H1 (cell line): ENCODE measurements at regions not wholly inside any gene's neighbourhood (a gene's known extent, or its start where the extent isn't known, plus 50 kb on each side); places are given as distances from the start of the nearest gene placed in this dataset.

Source experiments
- CTCF ChIA-PET: fragments of 300-600 bp; sonication (Branson Sonifier 250); formaldehyde crosslinking; loops from one replicate; lab custom pipeline; 2021; ENCODE audit not compliant: partially characterized antibody; lab: Charles Lee
- POLR2A ChIA-PET: fragments of 300-600 bp; sonication (Branson Sonifier 250); formaldehyde crosslinking; loops from one replicate; lab custom pipeline; 2021; ENCODE audit warnings: inconsistent platforms; ENCODE audit not compliant: partially characterized antibody; lab: Charles Lee
- DNase-seq, 2 experiments: peaks; one replicate each; pipeline versions ENCODE4 v3.0.0 to v3.0.0-alpha.2; 2010 to 2022; ENCODE audit warnings: low spot score in 2 of 2, low read depth in 1 of 2, mixed read lengths in 1 of 2
- FAIRE-seq: peaks from 2 replicates; lab custom pipeline; 2011; peaks lifted over from hg19 to GRCh38; lab: Jason Lieb, UNC
- H2AFZ ChIP-seq: 2 replicates; pipeline ENCODE4 v1.8.1; 2012; ENCODE audit warnings: low read length, inconsistent platforms
- H2AK5ac ChIP-seq: 2 replicates; pipeline ENCODE4 v1.6.1; 2013; ENCODE audit warnings: low read depth, low read length
- H2BK120ac ChIP-seq: replicated peaks from 2 replicates; pipeline ENCODE3; 2013; ENCODE audit warnings: low read depth, low read length, inconsistent platforms
- H2BK12ac ChIP-seq: 2 replicates; pipeline ENCODE4 v1.6.1; 2013; ENCODE audit warnings: low read depth, low read length
- H2BK15ac ChIP-seq: 2 replicates; pipeline ENCODE4 v1.6.1; 2013; ENCODE audit warnings: low read length
- H2BK20ac ChIP-seq: 2 replicates; pipeline ENCODE4 v1.6.1; 2013; ENCODE audit warnings: low read length
- H2BK5ac ChIP-seq: 2 replicates; pipeline ENCODE4 v1.6.1; 2013; ENCODE audit warnings: low read depth, low read length
- H3K14ac ChIP-seq: 2 replicates; pipeline ENCODE4 v1.6.1; 2013; ENCODE audit warnings: inconsistent platforms; ENCODE audit not compliant: insufficient read length
- H3K18ac ChIP-seq: 2 replicates; pipeline ENCODE4 v1.6.1; 2013; ENCODE audit warnings: low read length; ENCODE audit errors: extremely low read depth
- H3K23ac ChIP-seq: 2 replicates; pipeline ENCODE4 v1.6.1; 2013; ENCODE audit warnings: inconsistent platforms; ENCODE audit not compliant: insufficient read length
- H3K23me2 ChIP-seq: 2 replicates; pipeline ENCODE4 v1.6.1; 2013; ENCODE audit warnings: low read depth, low read length
- H3K27ac ChIP-seq: 2 replicates; pipeline ENCODE4 v1.6.1; 2011; ENCODE audit warnings: low read depth, low read length, inconsistent platforms
- H3K27me3 ChIP-seq, 4 experiments: replicated peaks in 1 of 4; 1 replicate in 1 of 4; 2 replicates in 3 of 4; pipeline versions ENCODE4 v1.6.1 to v1.8.1; 2011 to 2013; ENCODE audit warnings: low read length in 3 of 4, mild to moderate bottlenecking in 3 of 4, inconsistent platforms in 2 of 4, mixed read lengths in 2 of 4, moderate library complexity in 1 of 4; ENCODE audit not compliant: control insufficient read depth in 3 of 4, insufficient read depth in 3 of 4; ENCODE audit errors: extremely low read depth in 1 of 4
- H3K36me3 ChIP-seq, 4 experiments: 2 replicates each; pipeline versions ENCODE4 v1.6.1 to v1.8.1; 2011 to 2013; ENCODE audit warnings: mild to moderate bottlenecking in 4 of 4, low read length in 3 of 4, moderate library complexity in 2 of 4, control low read depth in 1 of 4, inconsistent platforms in 1 of 4; ENCODE audit not compliant: insufficient read depth in 4 of 4, control insufficient read depth in 2 of 4
- H3K4ac ChIP-seq: replicated peaks from 2 replicates; pipeline ENCODE3; 2013; ENCODE audit warnings: low read length, low read depth, mixed read lengths, inconsistent platforms; ENCODE audit not compliant: insufficient read length
- H3K4me1 ChIP-seq, 4 experiments: replicated peaks in 1 of 4; 1 replicate in 1 of 4; 2 replicates in 3 of 4; pipeline versions ENCODE4 v1.6.1 to v1.8.1; 2011 to 2013; ENCODE audit warnings: low read length in 3 of 4, inconsistent platforms in 2 of 4, mixed read lengths in 1 of 4; ENCODE audit not compliant: insufficient read depth in 4 of 4, control insufficient read depth in 3 of 4
- H3K4me2 ChIP-seq, 2 experiments: 2 replicates each; pipeline versions ENCODE4 v1.6.1 to v1.8.1; 2011 to 2013; ENCODE audit warnings: low read depth in 2 of 2, low read length in 2 of 2, control low read depth in 1 of 2, inconsistent platforms in 1 of 2, mild to moderate bottlenecking in 1 of 2; ENCODE audit not compliant: insufficient read depth in 1 of 2
- H3K4me3 ChIP-seq, 4 experiments: fragments of 200-600, 300-600 bp in 1 of 4; sonication (generic), shearing (Covaris generic), sonication (Bioruptor Twin) in 1 of 4; 2 replicates each; pipeline versions ENCODE4 v1.5.1 to v1.8.1; 2011 to 2016; ENCODE audit warnings: low read length in 4 of 4, low read depth in 3 of 4, control low read depth in 2 of 4, inconsistent platforms in 2 of 4, mild to moderate bottlenecking in 2 of 4, mixed read lengths in 1 of 4, moderate library complexity in 1 of 4; ENCODE audit not compliant: insufficient read depth in 2 of 4; ENCODE audit errors: extremely low read depth in 1 of 4
- H3K56ac ChIP-seq: replicated peaks from 2 replicates; pipeline ENCODE3; 2013; ENCODE audit warnings: low read depth, mild to moderate bottlenecking, mixed read lengths, low read length, inconsistent platforms; ENCODE audit not compliant: insufficient read length
- H3K79me1 ChIP-seq: 2 replicates; pipeline ENCODE4 v1.6.1; 2013; ENCODE audit warnings: low read depth, low read length, control low read depth
- H3K79me2 ChIP-seq, 2 experiments: 2 replicates each; pipeline versions ENCODE4 v1.6.1 to v1.8.1; 2012 to 2013; ENCODE audit warnings: low read length in 2 of 2, mild to moderate bottlenecking in 2 of 2, inconsistent platforms in 1 of 2; ENCODE audit not compliant: insufficient read depth in 2 of 2, control insufficient read depth in 1 of 2
- H3K9ac ChIP-seq, 4 experiments: replicated peaks in 1 of 4; 1 replicate in 1 of 4; 2 replicates in 3 of 4; pipeline versions ENCODE4 v1.6.1 to v1.8.1; 2011 to 2013; ENCODE audit warnings: low read depth in 3 of 4, low read length in 3 of 4, control low read depth in 2 of 4, mild to moderate bottlenecking in 2 of 4, moderate library complexity in 2 of 4, inconsistent platforms in 1 of 4; ENCODE audit errors: extremely low read depth in 1 of 4
- H3K9me3 ChIP-seq, 2 experiments: 2 replicates each; pipeline versions ENCODE4 v1.6.1 to v1.8.1; 2012 to 2013; ENCODE audit warnings: mild to moderate bottlenecking in 2 of 2, moderate library complexity in 2 of 2, control low read depth in 1 of 2, inconsistent platforms in 1 of 2, low read depth in 1 of 2, low read length in 1 of 2, mixed read lengths in 1 of 2; ENCODE audit not compliant: insufficient read depth in 2 of 2
- H4K20me1 ChIP-seq, 2 experiments: replicated peaks in 1 of 2; 2 replicates each; pipeline versions ENCODE3 to v1.8.1; 2011 to 2013; ENCODE audit warnings: inconsistent platforms in 2 of 2, low read length in 2 of 2, mild to moderate bottlenecking in 1 of 2; ENCODE audit not compliant: insufficient read depth in 2 of 2, control insufficient read depth in 1 of 2
- H4K5ac ChIP-seq: 2 replicates; pipeline ENCODE4 v1.6.1; 2013; ENCODE audit warnings: low read length, low read depth, mixed read lengths, inconsistent platforms; ENCODE audit not compliant: insufficient read length
- H4K8ac ChIP-seq: 2 replicates; pipeline ENCODE4 v1.8.0; 2013; ENCODE audit warnings: mild to moderate bottlenecking, moderate library complexity, low read length, inconsistent platforms; ENCODE audit not compliant: insufficient read depth; ENCODE audit errors: extremely low read depth
- H4K91ac ChIP-seq: replicated peaks from 2 replicates; pipeline ENCODE3; 2013; ENCODE audit warnings: low read length, mixed read lengths, inconsistent platforms; ENCODE audit not compliant: insufficient read length
- FOSL1 ChIP-seq: IDR thresholded peaks from 2 replicates; pipeline ENCODE4 v1.6.1; 2011; ENCODE audit warnings: mild to moderate bottlenecking, low read depth, low read length, moderate library complexity; ENCODE audit not compliant: insufficient read depth
- HDAC6 ChIP-seq: IDR thresholded peaks from one replicate; pipeline ENCODE4 v1.7.1; 2012; ENCODE audit warnings: low read depth, mild to moderate bottlenecking, inconsistent platforms, low read length, moderate library complexity
- WGBS, 2 experiments: shearing (Covaris generic) in 1 of 2; methylation state at CpG; one replicate each; pipeline versions ENCODE4 v1.1.6 to v1.1.7; 2013 to 2015; ENCODE audit warnings: low lambda C conversion rate in 2 of 2, mixed read lengths in 2 of 2, inconsistent platforms in 1 of 2, low coverage in 1 of 2, missing lambda C conversion rate in 1 of 2; ENCODE audit not compliant: insufficient replicate concordance in 2 of 2, insufficient coverage in 1 of 2, insufficient read length in 1 of 2; ENCODE audit errors: extremely low coverage in 1 of 2, missing lambda C conversion rate in 1 of 2; 5-methylcytosine and 5-hydroxymethylcytosine counted together

DNA sequence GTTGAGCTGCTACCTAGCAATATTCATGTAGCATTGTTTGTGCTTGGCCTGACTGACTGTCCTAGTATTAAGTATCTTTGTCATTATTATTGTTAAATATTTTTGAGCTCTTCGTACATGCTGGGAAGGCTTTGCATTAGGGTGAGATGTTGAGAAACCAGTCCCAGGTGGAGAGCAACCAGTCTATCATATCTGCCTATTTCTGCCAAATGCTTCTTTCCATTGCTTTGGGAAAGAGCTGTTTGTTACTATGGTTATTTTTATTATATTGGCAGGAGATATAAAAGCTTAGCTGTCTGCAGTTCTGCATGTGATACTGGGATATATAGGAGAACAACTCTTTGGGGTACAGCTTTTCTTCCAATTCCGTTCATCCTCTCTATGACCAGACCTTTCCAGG lies 85.1 kb downstream of the CLDN17 start:
- DNase-seq = no peak
- Histone ChIP-seq H2BK120ac (no peak overlapping the region), H3K14ac (no peak overlapping the region), H4K8ac (no peak overlapping the region), H3K4me3 (no peak overlapping the region), H3K23me2 (no peaks in the 10 kb centered on the region), H3K79me2 (no peaks in the 10 kb centered on the region), H2BK5ac (no peak overlapping the region), H3K27ac (no peak overlapping the region), H2BK15ac (no peak overlapping the region), H3K27me3 (no peaks in the 10 kb centered on the region), H3K9me3 (0 out of 4 replicates have a peak, but pooled peaks cover 0 to 6% of the 10 kb centered on the region in 2 experiments), H3K4ac (no peak overlapping the region), H2BK12ac (no peak overlapping the region), H3K23ac (no peak overlapping the region), H3K9ac (no peak overlapping the region), H3K79me1 (no peaks in the 10 kb centered on the region), H3K4me1 (peaks cover 0 to 10% (median 7%) of the 10 kb centered on the region in 4 experiments; a peak in 5 of 7 replicates), H4K91ac (no peak overlapping the region), H4K20me1 (no peaks in the 10 kb centered on the region), H3K56ac (no peak overlapping the region), H4K5ac (no peak overlapping the region), H2AK5ac (no peak overlapping the region), H3K36me3 (no peaks in the 10 kb centered on the region), H2AFZ (no peak overlapping the region; the same call in 1 of the 2 replicates), H2BK20ac (no peak overlapping the region), H3K18ac (no peak overlapping the region), H3K4me2 (no peak overlapping the region)
- WGBS, 2 experiments = 90% methylated on average over 2 of the region's 2 CpGs; no CpG with 5 or more reads in 1 of the 2 experiments
- TF ChIP-seq FOSL1 (no peak), HDAC6 (no peak)
- no peak for FAIRE-seq
- ChIA-PET CTCF (interaction anchor here (0.6 to 3.3 kb wide), 6 partner anchors 9 to 45 kb away, joined by 3 to 10 read pairs (median 4); no protein-coding TSS in a partner anchor), POLR2A (interaction anchor here (0.9 kb wide), 1 partner anchor 9 kb away, joined by 3 read pairs; no protein-coding TSS in a partner anchor)
